ENCODE measurements at regions not wholly inside any gene's neighbourhood (a gene's known extent, or its start where the extent isn't known, plus 50 kb on each side); places are given as distances from the start of the nearest gene placed in this dataset.

- no peak for TF ChIP-seq CTCF (IDR thresholded peaks at IDR 0.05; ENCODE audit: control extremely low read depth in 1 of 3, insufficient read depth in 1 of 3, low read depth in 1 of 3, low read length in 3 of 3)
- TF ChIP-seq KDM1A (IDR thresholded peaks at IDR 0.05; ENCODE audit: borderline replicate concordance, low read length) = no peak
- no peak for TF ChIP-seq YY1 (IDR thresholded peaks at IDR 0.05; ENCODE audit: low read depth, low read length)
Observed at GRCh38 chr16:79312502-79312901, 288.0 kb downstream of the MAF start (continued).

All from H1 (cell line).